Endothelial cell of umbilical vein (primary cell): ENCODE measurements at regions not wholly inside any gene's neighbourhood (a gene's known extent, or its start where the extent isn't known, plus 50 kb on each side); places are given as distances from the start of the nearest gene placed in this dataset.

ENCODE experiments used
- BruUV-seq: library from RNA; stranded (reverse); fragments of 400-500 nt; replicated peaks from 2 replicates; lab custom pipeline; 2021; lab: Mats Ljungman, UMichigan
- CTCF ChIA-PET: fragments of 300-600, 350-600 bp; sonication (Branson Sonifier 250); formaldehyde crosslinking; loops from one replicate; lab custom pipeline; 2021; ENCODE audit warnings: antibody characterized with exemption, inconsistent platforms; lab: Charles Lee
- POLR2A ChIA-PET: fragments of 300-600, 350-600 bp; sonication (Branson Sonifier 250); formaldehyde crosslinking; loops from one replicate; lab custom pipeline; 2021; ENCODE audit warnings: antibody characterized with exemption, inconsistent platforms; lab: Charles Lee
- DNase-seq: peaks from one replicate; pipeline ENCODE4 v3.0.0-alpha.2; 2011; ENCODE audit warnings: low read depth, low spot score
- FAIRE-seq: peaks from 2 replicates; lab custom pipeline; 2011; peaks lifted over from hg19 to GRCh38; lab: Jason Lieb, UNC
- H2AFZ ChIP-seq: 2 replicates; pipeline ENCODE4 v1.6.0; 2012; ENCODE audit warnings: low read depth, low read length, control low read depth, inconsistent platforms
- H3K27ac ChIP-seq: 2 replicates; pipeline ENCODE4 v1.5.1; 2011; ENCODE audit warnings: low read depth, mild to moderate bottlenecking, control low read depth, low read length, moderate library complexity; ENCODE audit not compliant: insufficient read depth
- H3K27me3 ChIP-seq, 2 experiments: 2 replicates each; pipeline versions ENCODE4 v1.6.0 to v1.6.1; 2011; ENCODE audit warnings: low read length in 2 of 2, mixed read lengths in 1 of 2; ENCODE audit not compliant: control insufficient read depth in 2 of 2, insufficient read depth in 2 of 2
- H3K36me3 ChIP-seq, 2 experiments: 2 replicates in 1 of 2; 3 replicates in 1 of 2; pipeline ENCODE4 v1.5.1; 2011; ENCODE audit warnings: low read length in 2 of 2, mild to moderate bottlenecking in 1 of 2, moderate library complexity in 1 of 2; ENCODE audit not compliant: control insufficient read depth in 2 of 2, insufficient read depth in 2 of 2; ENCODE audit errors: extremely low read depth in 1 of 2
- H3K4me1 ChIP-seq: 3 replicates; pipeline ENCODE4 v1.5.1; 2011; ENCODE audit warnings: mild to moderate bottlenecking, low read length; ENCODE audit not compliant: control insufficient read depth, insufficient read depth; ENCODE audit errors: extremely low read depth
- H3K4me2 ChIP-seq: 2 replicates; pipeline ENCODE4 v1.6.1; 2011; ENCODE audit warnings: low read length, control low read depth, mixed read lengths; ENCODE audit not compliant: insufficient read depth
- H3K4me3 ChIP-seq, 3 experiments: fragments of 200-600 bp in 1 of 3; sonication (generic), shearing (Covaris generic) in 1 of 3; replicated peaks in 1 of 3; 2 replicates each; pipeline ENCODE4 v1.5.1; 2011 to 2016; ENCODE audit warnings: control low read depth in 3 of 3, low read length in 3 of 3, mild to moderate bottlenecking in 2 of 3, inconsistent platforms in 1 of 3, low read depth in 1 of 3, moderate library complexity in 1 of 3; ENCODE audit not compliant: insufficient read depth in 1 of 3
- H3K79me2 ChIP-seq: 2 replicates; pipeline ENCODE4 v1.6.0; 2012; ENCODE audit warnings: low read length, inconsistent platforms; ENCODE audit not compliant: control insufficient read depth, insufficient read depth
- H3K9ac ChIP-seq: replicated peaks from 2 replicates; pipeline ENCODE3; 2011; ENCODE audit warnings: low read length, control low read depth; ENCODE audit not compliant: insufficient read depth; ENCODE audit errors: extremely low read depth
- H3K9me1 ChIP-seq: replicated peaks from 3 replicates; pipeline ENCODE4 v1.6.0; 2011; ENCODE audit warnings: mild to moderate bottlenecking, low read length; ENCODE audit not compliant: control insufficient read depth, insufficient read depth; ENCODE audit errors: extremely low read depth
- H3K9me3 ChIP-seq: replicated peaks from 2 replicates; pipeline ENCODE4 v1.5.1; 2012; ENCODE audit warnings: low read length, inconsistent platforms; ENCODE audit not compliant: control insufficient read depth, insufficient read depth
- H4K20me1 ChIP-seq: replicated peaks from 2 replicates; pipeline ENCODE3; 2011; ENCODE audit warnings: mild to moderate bottlenecking, low read length; ENCODE audit not compliant: control insufficient read depth, insufficient read depth; ENCODE audit errors: extremely low read depth
- EZH2 ChIP-seq: IDR thresholded peaks from 2 replicates; pipeline ENCODE4 v1.6.1; 2012; ENCODE audit warnings: borderline replicate concordance, low read depth, mild to moderate bottlenecking, moderate library complexity, low read length, inconsistent platforms; ENCODE audit not compliant: severe bottlenecking
- FOS ChIP-seq: IDR thresholded peaks from 2 replicates; pipeline ENCODE4 v1.6.1; 2011; ENCODE audit warnings: mild to moderate bottlenecking, low read length, moderate library complexity, borderline replicate concordance; ENCODE audit not compliant: insufficient read depth
- GATA2 ChIP-seq: IDR thresholded peaks from 2 replicates; pipeline ENCODE4 v1.7.0; 2011; ENCODE audit warnings: low read depth, mild to moderate bottlenecking, moderate library complexity, mixed read lengths, low read length; ENCODE audit not compliant: insufficient read length, insufficient read depth
- JUN ChIP-seq: IDR thresholded peaks from 2 replicates; pipeline ENCODE4 v1.6.1; 2011; ENCODE audit warnings: borderline replicate concordance, low read depth; ENCODE audit not compliant: insufficient read length, insufficient read depth
- MYC ChIP-seq: IDR thresholded peaks from one replicate; pipeline ENCODE4 v1.6.1; 2011; ENCODE audit warnings: mild to moderate bottlenecking, low read depth, low read length
- POLR2A ChIP-seq: IDR thresholded peaks from 2 replicates; pipeline ENCODE4 v1.6.1; 2012; ENCODE audit warnings: low read depth, mild to moderate bottlenecking, control low read depth, low read length
- POLR2AphosphoS5 ChIP-seq: IDR thresholded peaks from 2 replicates; pipeline ENCODE4 v1.6.1; 2012; ENCODE audit warnings: low read depth, mild to moderate bottlenecking, control low read depth, low read length, moderate library complexity; ENCODE audit not compliant: insufficient read depth
- dilution Hi-C: fragments of 300-500 bp; cut with MboI; formaldehyde crosslinking; loops from one replicate; pipeline ENCODE4 v1.15.0; 2019; ENCODE audit warnings: low sequenced_read_pairs; ENCODE audit not compliant: extremely low pct_ligation_motif_present
- intact Hi-C: fragments of 100-400 bp; cut with micrococcal nuclease; formaldehyde crosslinking; loops from one replicate; pipeline ENCODE4 v1.10.0; 2022
- TF ChIP-seq, protein P1 (sequence below), 2 donors: IDR thresholded peaks; 1 replicate in 1 of 2; 2 replicates in 1 of 2; pipeline ENCODE4 v1.5.1; 2011; ENCODE audit warnings: low read length in 2 of 2, mild to moderate bottlenecking in 2 of 2, moderate library complexity in 2 of 2, control low read depth in 1 of 2, inconsistent platforms in 1 of 2, low read depth in 1 of 2; ENCODE audit not compliant: insufficient read depth in 1 of 2; ENCODE audit errors: extremely low read depth in 1 of 2
- TF ChIP-seq, protein P2 (sequence below): IDR thresholded peaks from 2 replicates; pipeline ENCODE4 v1.6.1; 2011; ENCODE audit not compliant: insufficient read depth, insufficient read length

DNA sequence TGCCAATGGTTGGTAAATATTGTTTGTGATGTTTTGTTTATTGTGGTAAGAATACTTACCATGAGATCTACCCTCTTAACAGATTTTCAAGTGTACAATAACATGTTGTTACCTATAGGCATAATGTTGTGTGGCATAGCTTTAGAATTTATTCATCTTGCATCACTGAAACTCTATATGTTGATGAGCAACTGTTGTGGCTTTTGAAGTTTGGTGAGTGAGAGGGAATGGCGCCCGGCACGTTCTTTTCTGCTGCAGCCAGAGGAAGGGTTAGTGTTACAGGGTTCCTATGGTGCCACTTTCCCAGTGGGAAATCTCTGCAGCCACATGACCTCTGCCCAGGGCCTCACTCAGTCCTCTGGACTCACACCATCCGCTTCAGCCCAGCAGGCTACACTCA lies 342.5 kb upstream of the ADGRL2 start:
- peaks cover 3% of the 10 kb centered on the region in 2 experiments for H3K27me3 ChIP-seq
- CTCF ChIA-PET, result no interaction called here
- TF ChIP-seq JUN, result no peak
- TF ChIP-seq GATA2, result no peak
- no peak for TF ChIP-seq FOS
- TF ChIP-seq, protein P1, sequence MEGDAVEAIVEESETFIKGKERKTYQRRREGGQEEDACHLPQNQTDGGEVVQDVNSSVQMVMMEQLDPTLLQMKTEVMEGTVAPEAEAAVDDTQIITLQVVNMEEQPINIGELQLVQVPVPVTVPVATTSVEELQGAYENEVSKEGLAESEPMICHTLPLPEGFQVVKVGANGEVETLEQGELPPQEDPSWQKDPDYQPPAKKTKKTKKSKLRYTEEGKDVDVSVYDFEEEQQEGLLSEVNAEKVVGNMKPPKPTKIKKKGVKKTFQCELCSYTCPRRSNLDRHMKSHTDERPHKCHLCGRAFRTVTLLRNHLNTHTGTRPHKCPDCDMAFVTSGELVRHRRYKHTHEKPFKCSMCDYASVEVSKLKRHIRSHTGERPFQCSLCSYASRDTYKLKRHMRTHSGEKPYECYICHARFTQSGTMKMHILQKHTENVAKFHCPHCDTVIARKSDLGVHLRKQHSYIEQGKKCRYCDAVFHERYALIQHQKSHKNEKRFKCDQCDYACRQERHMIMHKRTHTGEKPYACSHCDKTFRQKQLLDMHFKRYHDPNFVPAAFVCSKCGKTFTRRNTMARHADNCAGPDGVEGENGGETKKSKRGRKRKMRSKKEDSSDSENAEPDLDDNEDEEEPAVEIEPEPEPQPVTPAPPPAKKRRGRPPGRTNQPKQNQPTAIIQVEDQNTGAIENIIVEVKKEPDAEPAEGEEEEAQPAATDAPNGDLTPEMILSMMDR (IDR thresholded peaks at IDR 0.05; ENCODE audit: extremely low read depth in 1 of 2, insufficient read depth in 1 of 2, low read depth in 1 of 2, low read length in 2 of 2), result no peak
- TF ChIP-seq POLR2A, result no peak
- no peak for TF ChIP-seq MYC
- no peak for TF ChIP-seq EZH2
- TF ChIP-seq, protein P2, sequence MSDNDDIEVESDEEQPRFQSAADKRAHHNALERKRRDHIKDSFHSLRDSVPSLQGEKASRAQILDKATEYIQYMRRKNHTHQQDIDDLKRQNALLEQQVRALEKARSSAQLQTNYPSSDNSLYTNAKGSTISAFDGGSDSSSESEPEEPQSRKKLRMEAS, result no peak
- TF ChIP-seq POLR2AphosphoS5, result no peak
- H3K9me3 ChIP-seq, result no peaks in the 10 kb centered on the region
- no peaks in the 10 kb centered on the region for H3K79me2 ChIP-seq
- H3K9me1 ChIP-seq, result no peaks in the 10 kb centered on the region
- H3K4me2 ChIP-seq, result no peak overlapping the region
- H4K20me1 ChIP-seq, result no peaks in the 10 kb centered on the region
- BruUV-seq, result no TSS peak
- H3K4me3 ChIP-seq, result no peak overlapping the region
- H3K36me3 ChIP-seq, result no peaks in the 10 kb centered on the region
- dilution Hi-C loops (no loop called here), intact Hi-C loops (no loop called here)
- H3K27ac ChIP-seq, result no peak overlapping the region
- no peak overlapping the region for H2AFZ ChIP-seq
- no peak overlapping the region for H3K9ac ChIP-seq
- FAIRE-seq (no peak), DNase-seq (no peak)
- no peaks in the 10 kb centered on the region for H3K4me1 ChIP-seq
- POLR2A ChIA-PET, result no interaction called here
